ENCODE measurements at regions not wholly inside any gene's neighbourhood (a gene's known extent, or its start where the extent isn't known, plus 50 kb on each side); places are given as distances from the start of the nearest gene placed in this dataset.
"Not testable (repeated sequence)": the region's sequence is repeated elsewhere in the genome, so short reads cannot be mapped to it uniquely, and the experiment has no call there.

- TF ChIP-seq CTCF (IDR thresholded peaks at IDR 0.05; ENCODE audit: extremely low read depth, low read depth, low read length) = no peak
- Histone ChIP-seq H3K4me2 (ENCODE audit: insufficient read depth, low read length) (no peak overlapping the region), H2AFZ (ENCODE audit: low read length) (no peak overlapping the region), H3K9me3 (ENCODE audit: low read depth, low read length) (no peaks in the 10 kb centered on the region), H3K79me2 (ENCODE audit: insufficient read depth, low read length) (no peaks in the 10 kb centered on the region), H3K27me3 (ENCODE audit: insufficient read depth, low read length) (no peaks in the 10 kb centered on the region), H3K36me3 (ENCODE audit: insufficient read depth, low read length) (no peaks in the 10 kb centered on the region), H4K20me1 (ENCODE audit: insufficient read depth, low read length) (no peaks in the 10 kb centered on the region), H3K4me3 (ENCODE audit: insufficient read depth, low read length) (no peak overlapping the region), H3K4me1 (ENCODE audit: insufficient read depth, low read length) (no peaks in the 10 kb centered on the region), H3K27ac (ENCODE audit: low read depth, low read length) (no peak overlapping the region)
- DNase-seq (ENCODE audit: insufficient read length, low spot score, missing footprints) = no peak
Measured at GRCh38 chr4:159944477-159944876, 841.6 kb downstream of the RAPGEF2 start.

- Histone ChIP-seq H3K4me2 (ENCODE audit: insufficient read depth, low read length) (no peak overlapping the region), H3K27ac (ENCODE audit: low read depth, low read length) (no peak overlapping the region), H3K27me3 (ENCODE audit: insufficient read depth, low read length) (no peaks in the 10 kb centered on the region), H3K36me3 (ENCODE audit: insufficient read depth, low read length) (no peaks in the 10 kb centered on the region), H2AFZ (ENCODE audit: low read length) (no peak overlapping the region), H3K4me1 (ENCODE audit: insufficient read depth, low read length) (no peaks in the 10 kb centered on the region), H3K79me2 (ENCODE audit: insufficient read depth, low read length) (no peaks in the 10 kb centered on the region), H3K4me3 (ENCODE audit: insufficient read depth, low read length) (no peak overlapping the region), H4K20me1 (ENCODE audit: insufficient read depth, low read length) (no peaks in the 10 kb centered on the region), H3K9me3 (ENCODE audit: low read depth, low read length) (no peaks in the 10 kb centered on the region)
- peak; percentile 69 for TF ChIP-seq CTCF (IDR thresholded peaks at IDR 0.05; ENCODE audit: extremely low read depth, low read depth, low read length)
- peak; percentile 31 for DNase-seq (ENCODE audit: insufficient read length, low spot score, missing footprints)
Measured at GRCh38 chr4:159946983-159947615, 844.2 kb downstream of the RAPGEF2 start.

- no peaks in the 10 kb centered on the region for H3K9me3 ChIP-seq (ENCODE audit: low read depth, low read length)
- no peak overlapping the region for H3K27ac ChIP-seq (ENCODE audit: low read depth, low read length)
- H3K4me3 ChIP-seq (ENCODE audit: insufficient read depth, low read length) = no peak overlapping the region
- TF ChIP-seq CTCF (IDR thresholded peaks at IDR 0.05; ENCODE audit: extremely low read depth, low read depth, low read length) = no peak
- no peaks in the 10 kb centered on the region for H3K27me3 ChIP-seq (ENCODE audit: insufficient read depth, low read length)
- H3K4me2 ChIP-seq (ENCODE audit: insufficient read depth, low read length) = no peak overlapping the region
- no peaks in the 10 kb centered on the region for H4K20me1 ChIP-seq (ENCODE audit: insufficient read depth, low read length)
- DNase-seq (ENCODE audit: insufficient read length, low spot score, missing footprints) = no peak
- H2AFZ ChIP-seq (ENCODE audit: low read length) = no peak overlapping the region
- H3K4me1 ChIP-seq (ENCODE audit: insufficient read depth, low read length) = no peaks in the 10 kb centered on the region
- H3K36me3 ChIP-seq (ENCODE audit: insufficient read depth, low read length) = no peaks in the 10 kb centered on the region
- no peaks in the 10 kb centered on the region for H3K79me2 ChIP-seq (ENCODE audit: insufficient read depth, low read length)
Measured at GRCh38 chr4:159950707-159951106, 847.8 kb downstream of the RAPGEF2 start.

- Histone ChIP-seq H3K27ac (ENCODE audit: low read depth, low read length) (no peak overlapping the region), H3K79me2 (ENCODE audit: insufficient read depth, low read length) (no peaks in the 10 kb centered on the region), H3K4me1 (ENCODE audit: insufficient read depth, low read length) (no peaks in the 10 kb centered on the region), H3K9me3 (ENCODE audit: low read depth, low read length) (no peaks in the 10 kb centered on the region), H4K20me1 (ENCODE audit: insufficient read depth, low read length) (no peaks in the 10 kb centered on the region), H3K4me3 (ENCODE audit: insufficient read depth, low read length) (no peak overlapping the region), H3K36me3 (ENCODE audit: insufficient read depth, low read length) (no peaks in the 10 kb centered on the region), H2AFZ (ENCODE audit: low read length) (no peak overlapping the region), H3K4me2 (ENCODE audit: insufficient read depth, low read length) (no peak overlapping the region), H3K27me3 (ENCODE audit: insufficient read depth, low read length) (no peaks in the 10 kb centered on the region)
- TF ChIP-seq CTCF (IDR thresholded peaks at IDR 0.05; ENCODE audit: extremely low read depth, low read depth, low read length) = no peak
- no peak for DNase-seq (ENCODE audit: insufficient read length, low spot score, missing footprints)
Measured at GRCh38 chr4:159966746-159967145, 863.9 kb downstream of the RAPGEF2 start.

- H3K27me3 ChIP-seq (ENCODE audit: insufficient read depth, low read length); H2AFZ ChIP-seq (ENCODE audit: low read length); H3K4me2 ChIP-seq (ENCODE audit: insufficient read depth, low read length); H3K4me1 ChIP-seq (ENCODE audit: insufficient read depth, low read length); H4K20me1 ChIP-seq (ENCODE audit: insufficient read depth, low read length); H3K9me3 ChIP-seq (ENCODE audit: low read depth, low read length); H3K4me3 ChIP-seq (ENCODE audit: insufficient read depth, low read length); H3K27ac ChIP-seq (ENCODE audit: low read depth, low read length); DNase-seq (ENCODE audit: insufficient read length, low spot score, missing footprints); H3K79me2 ChIP-seq (ENCODE audit: insufficient read depth, low read length); H3K36me3 ChIP-seq (ENCODE audit: insufficient read depth, low read length): not testable (repeated sequence)
Measured at GRCh38 chr4:159976871-159977482, 874.1 kb downstream of the RAPGEF2 start.
